ENCODE measurements at regions not wholly inside any gene's neighbourhood (a gene's known extent, or its start where the extent isn't known, plus 50 kb on each side); places are given as distances from the start of the nearest gene placed in this dataset.

DNA sequence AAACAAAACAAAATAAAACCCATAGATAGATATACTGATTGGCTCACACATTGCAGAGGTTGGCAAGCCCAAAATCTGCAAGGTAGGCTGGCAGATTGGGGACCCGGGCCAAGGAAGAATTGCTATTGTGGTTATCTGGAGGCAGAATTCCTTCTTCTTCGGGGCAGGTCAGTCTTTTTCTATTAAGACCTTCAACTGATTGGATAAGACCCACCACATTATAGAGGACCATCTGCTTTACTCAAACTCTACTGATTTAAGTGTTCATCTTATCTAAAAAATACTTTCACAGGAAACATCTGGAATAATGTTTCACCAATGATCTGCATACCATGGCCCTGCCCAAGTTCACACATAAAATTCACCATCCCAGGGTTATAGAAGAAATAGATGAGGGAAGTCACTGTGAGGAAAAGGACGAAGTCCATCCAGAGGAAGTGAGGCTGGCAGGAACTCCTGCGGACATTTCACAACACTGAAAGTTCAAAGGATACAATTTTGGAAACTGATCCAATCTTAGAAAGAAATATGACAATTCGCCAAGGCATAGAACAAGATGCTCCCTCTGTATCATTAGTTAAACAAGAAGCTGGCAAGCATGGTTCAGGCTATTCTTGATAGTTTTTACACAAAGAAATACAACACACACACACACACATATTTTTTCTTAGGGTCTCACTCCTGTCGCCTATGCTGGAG lies 127.6 kb upstream of the MED13L start:
- no peak overlapping the region for H3K4me3 ChIP-seq
- DNase-seq = no peak
- no peaks in the 10 kb centered on the region for H3K36me3 ChIP-seq
- in situ Hi-C loops (cut with MboI; ENCODE audit: low pct_ligation_motif_present in 1 of 4, low pct_unique_long_range_greater_than_20kb in 1 of 4, low sequenced_read_pairs in 3 of 4) = no loop called here
- intact Hi-C loops (cut with DNase I; ENCODE audit: low total_unique reads) = no loop called here
- H3K27ac ChIP-seq = peak overlapping the region in 1 of 4 donors; percentile 5
- 67 to 73% methylated on average over 6 of the region's 6 CpGs for WGBS, 2 donors (ENCODE audit: low coverage in 1 of 2)
- no peak for TF ChIP-seq POLR2AphosphoS5 (IDR thresholded peaks at IDR 0.05)
- no peaks in the 10 kb centered on the region for H3K9me3 ChIP-seq
- peaks cover 0 to 9% (median 0%) of the 10 kb centered on the region in 4 donors for H3K4me1 ChIP-seq
- H3K27me3 ChIP-seq = no peaks in the 10 kb centered on the region

DNA sequence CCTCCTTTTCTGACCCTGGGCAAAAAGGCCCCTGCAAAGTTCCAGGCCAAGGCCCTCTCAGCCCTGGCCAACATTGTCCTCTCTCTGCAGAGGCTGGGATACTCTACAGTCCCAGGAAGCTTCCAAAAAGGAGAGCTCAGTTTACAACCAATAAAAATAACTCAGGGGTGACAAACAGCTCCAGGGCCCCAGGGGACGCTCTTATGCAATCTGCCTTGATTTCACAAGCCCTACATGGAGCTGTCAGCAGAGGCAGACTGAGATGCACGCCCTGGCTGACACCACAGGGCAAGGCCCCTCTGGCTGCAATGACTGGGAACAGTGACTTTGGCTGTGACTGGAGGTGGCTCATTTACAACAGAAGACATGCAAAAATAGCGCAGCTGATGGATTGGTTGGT lies 129.0 kb upstream of the MED13L start:
- H3K4me1 ChIP-seq = peaks cover 0 to 21% (median 0%) of the 10 kb centered on the region in 4 donors
- intact Hi-C loops (cut with DNase I; ENCODE audit: low total_unique reads) = no loop called here
- no peaks in the 10 kb centered on the region for H3K27me3 ChIP-seq
- peak; percentile 69 for DNase-seq
- WGBS, 2 donors (ENCODE audit: low coverage in 1 of 2) = 26 to 44% methylated on average over 3 of the region's 3 CpGs
- TF ChIP-seq EP300 (IDR thresholded peaks at IDR 0.05; ENCODE audit: low read depth) = no peak
- no peak for TF ChIP-seq POLR2A (IDR thresholded peaks at IDR 0.05)
- TF ChIP-seq, protein P1, sequence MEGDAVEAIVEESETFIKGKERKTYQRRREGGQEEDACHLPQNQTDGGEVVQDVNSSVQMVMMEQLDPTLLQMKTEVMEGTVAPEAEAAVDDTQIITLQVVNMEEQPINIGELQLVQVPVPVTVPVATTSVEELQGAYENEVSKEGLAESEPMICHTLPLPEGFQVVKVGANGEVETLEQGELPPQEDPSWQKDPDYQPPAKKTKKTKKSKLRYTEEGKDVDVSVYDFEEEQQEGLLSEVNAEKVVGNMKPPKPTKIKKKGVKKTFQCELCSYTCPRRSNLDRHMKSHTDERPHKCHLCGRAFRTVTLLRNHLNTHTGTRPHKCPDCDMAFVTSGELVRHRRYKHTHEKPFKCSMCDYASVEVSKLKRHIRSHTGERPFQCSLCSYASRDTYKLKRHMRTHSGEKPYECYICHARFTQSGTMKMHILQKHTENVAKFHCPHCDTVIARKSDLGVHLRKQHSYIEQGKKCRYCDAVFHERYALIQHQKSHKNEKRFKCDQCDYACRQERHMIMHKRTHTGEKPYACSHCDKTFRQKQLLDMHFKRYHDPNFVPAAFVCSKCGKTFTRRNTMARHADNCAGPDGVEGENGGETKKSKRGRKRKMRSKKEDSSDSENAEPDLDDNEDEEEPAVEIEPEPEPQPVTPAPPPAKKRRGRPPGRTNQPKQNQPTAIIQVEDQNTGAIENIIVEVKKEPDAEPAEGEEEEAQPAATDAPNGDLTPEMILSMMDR (IDR thresholded peaks at IDR 0.05) = no peak
- TF ChIP-seq POLR2AphosphoS5 (IDR thresholded peaks at IDR 0.05) = peak; percentile 38 to 83 (median 67)
- no peaks in the 10 kb centered on the region for H3K36me3 ChIP-seq
- H3K27ac ChIP-seq = peak overlapping the region in 1 of 4 donors; percentile 15
- no peak overlapping the region for H3K4me3 ChIP-seq
- H3K9me3 ChIP-seq = no peaks in the 10 kb centered on the region
- in situ Hi-C loops (cut with MboI; ENCODE audit: low pct_ligation_motif_present in 1 of 4, low pct_unique_long_range_greater_than_20kb in 1 of 4, low sequenced_read_pairs in 3 of 4) = no loop called here

DNA sequence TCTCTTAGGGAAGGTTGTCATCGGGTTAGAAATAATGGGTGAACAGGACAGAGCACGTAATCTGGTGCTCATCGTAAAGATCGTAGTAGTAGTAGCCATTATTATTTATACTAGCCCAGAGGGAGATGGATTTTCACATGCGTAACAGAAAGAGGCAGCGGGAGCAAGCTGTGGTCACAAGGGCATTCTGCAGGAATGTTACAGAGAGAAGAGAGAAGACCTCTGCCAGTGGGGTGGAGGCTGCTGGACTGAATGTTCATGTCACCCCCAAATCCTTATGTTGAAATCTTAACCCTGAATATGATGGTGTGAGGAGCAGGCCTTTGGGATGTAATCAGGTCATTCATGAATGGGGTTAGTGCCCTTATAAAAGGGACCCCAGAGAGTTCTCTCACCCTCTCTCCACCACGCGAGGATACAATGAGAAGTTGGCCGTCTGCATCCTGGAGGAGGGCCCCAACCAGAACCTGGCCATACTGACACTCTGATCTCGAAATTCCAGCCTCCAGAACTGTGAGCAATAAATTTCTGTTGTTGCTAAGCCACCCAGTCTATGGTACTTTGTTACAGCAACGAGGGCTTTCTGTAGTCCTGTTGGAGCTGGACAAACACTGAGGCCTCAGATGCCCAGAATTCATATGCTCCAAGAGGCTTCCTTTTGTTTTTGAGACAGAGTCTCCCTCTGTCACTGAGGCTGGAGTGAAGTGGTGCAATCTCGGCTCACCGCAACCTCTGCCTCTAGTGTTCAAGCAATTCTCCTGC lies 131.2 kb upstream of the MED13L start:
- H3K36me3 ChIP-seq = no peaks in the 10 kb centered on the region
- H3K4me1 ChIP-seq = peaks cover 0 to 21% (median 0%) of the 10 kb centered on the region in 4 donors
- TF ChIP-seq POLR2A (IDR thresholded peaks at IDR 0.05) (no peak), POLR2AphosphoS5 (IDR thresholded peaks at IDR 0.05) (no peak), EP300 (IDR thresholded peaks at IDR 0.05; ENCODE audit: low read depth) (no peak)
- TF ChIP-seq, protein P1 (IDR thresholded peaks at IDR 0.05) = no peak
- in situ Hi-C loops (cut with MboI; ENCODE audit: low pct_ligation_motif_present in 1 of 4, low pct_unique_long_range_greater_than_20kb in 1 of 4, low sequenced_read_pairs in 3 of 4) (no loop called here), intact Hi-C loops (cut with DNase I; ENCODE audit: low total_unique reads) (no loop called here)
- H3K4me3 ChIP-seq = no peak overlapping the region
- 94% methylated on average over 13 of the region's 13 CpGs; no CpG with 5 or more reads in 1 of the 2 donors for WGBS, 2 donors (ENCODE audit: low coverage in 1 of 2)
- no peak for DNase-seq
- H3K27ac ChIP-seq = no peak overlapping the region
- H3K9me3 ChIP-seq = no peaks in the 10 kb centered on the region
- no peaks in the 10 kb centered on the region for H3K27me3 ChIP-seq

DNA sequence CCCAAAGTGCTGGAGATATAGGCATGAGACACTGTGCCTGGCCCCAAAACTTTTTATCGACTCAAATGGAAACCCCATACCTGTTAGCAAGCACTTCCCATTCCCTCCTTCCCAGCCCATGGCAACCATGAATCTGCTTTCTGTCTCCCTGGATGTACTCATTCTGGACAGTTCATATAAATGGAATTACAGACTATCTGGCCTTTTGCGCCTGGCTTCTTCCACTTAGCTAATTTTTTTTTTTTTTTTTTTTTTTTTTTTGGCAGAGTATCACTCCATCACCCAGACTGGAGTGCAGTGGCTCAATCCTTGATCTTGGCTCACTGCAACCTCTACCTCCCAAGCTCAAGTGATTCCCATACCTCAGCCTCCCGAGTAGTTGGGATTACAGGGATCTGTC lies 134.5 kb upstream of the MED13L start:
- H3K4me3 ChIP-seq = no peak overlapping the region
- H3K4me1 ChIP-seq = peaks cover 0 to 12% (median 0%) of the 10 kb centered on the region in 4 donors
- in situ Hi-C loops (cut with MboI; ENCODE audit: low pct_ligation_motif_present in 1 of 4, low pct_unique_long_range_greater_than_20kb in 1 of 4, low sequenced_read_pairs in 3 of 4) = no loop called here
- intact Hi-C loops (cut with DNase I; ENCODE audit: low total_unique reads) = no loop called here
- DNase-seq = no peak
- no peaks in the 10 kb centered on the region for H3K27me3 ChIP-seq
- peak overlapping the region in 3 of 4 donors; percentile 25 to 75 (median 65) for H3K27ac ChIP-seq
- TF ChIP-seq POLR2AphosphoS5 (IDR thresholded peaks at IDR 0.05) (peak in 1 of 3 donors; percentile 19), EP300 (IDR thresholded peaks at IDR 0.05; ENCODE audit: low read depth) (no peak)
- no peaks in the 10 kb centered on the region for H3K36me3 ChIP-seq
- 60 to 86% methylated on average over 1 to 3 of the region's 3 CpGs for WGBS, 2 donors (ENCODE audit: low coverage in 1 of 2)
- no peaks in the 10 kb centered on the region for H3K9me3 ChIP-seq

DNA sequence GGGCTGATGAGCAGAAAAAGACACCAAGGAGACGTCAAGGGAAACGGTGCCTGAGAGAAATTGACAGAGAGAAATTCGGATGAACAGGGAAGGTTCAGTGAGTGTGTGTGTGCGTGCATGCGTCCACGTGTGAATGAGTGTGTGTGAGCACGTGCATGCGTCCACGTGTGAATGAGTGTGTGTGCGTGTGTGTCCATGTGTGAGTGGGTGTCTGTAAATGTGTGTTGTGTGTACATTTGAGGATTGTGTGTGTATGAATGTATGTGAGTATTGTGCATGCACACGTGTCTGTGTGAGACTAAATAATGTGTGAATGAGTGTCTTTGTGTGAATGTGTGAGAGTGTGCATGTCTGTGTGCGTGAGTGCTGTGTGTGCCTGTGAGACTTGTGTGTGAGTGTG lies 137.4 kb upstream of the MED13L start:
- H3K4me3 ChIP-seq = no peak overlapping the region
- DNase-seq = no peak
- no peaks in the 10 kb centered on the region for H3K27me3 ChIP-seq
- no peak overlapping the region for H3K27ac ChIP-seq
- intact Hi-C loops (cut with DNase I; ENCODE audit: low total_unique reads) (no loop called here), in situ Hi-C loops (cut with MboI; ENCODE audit: low pct_ligation_motif_present in 1 of 4, low pct_unique_long_range_greater_than_20kb in 1 of 4, low sequenced_read_pairs in 3 of 4) (no loop called here)
- no peak for TF ChIP-seq EP300 (IDR thresholded peaks at IDR 0.05; ENCODE audit: low read depth)
- H3K4me1 ChIP-seq = peaks cover 0 to 12% (median 0%) of the 10 kb centered on the region in 4 donors
- H3K9me3 ChIP-seq = no peaks in the 10 kb centered on the region
- 90% methylated on average over 8 to 12 of the region's 12 CpGs for WGBS, 2 donors (ENCODE audit: low coverage in 1 of 2)
- H3K36me3 ChIP-seq = no peaks in the 10 kb centered on the region
